ENCODE measurements at regions not wholly inside any gene's neighbourhood (a gene's known extent, or its start where the extent isn't known, plus 50 kb on each side); places are given as distances from the start of the nearest gene placed in this dataset.

DNA sequence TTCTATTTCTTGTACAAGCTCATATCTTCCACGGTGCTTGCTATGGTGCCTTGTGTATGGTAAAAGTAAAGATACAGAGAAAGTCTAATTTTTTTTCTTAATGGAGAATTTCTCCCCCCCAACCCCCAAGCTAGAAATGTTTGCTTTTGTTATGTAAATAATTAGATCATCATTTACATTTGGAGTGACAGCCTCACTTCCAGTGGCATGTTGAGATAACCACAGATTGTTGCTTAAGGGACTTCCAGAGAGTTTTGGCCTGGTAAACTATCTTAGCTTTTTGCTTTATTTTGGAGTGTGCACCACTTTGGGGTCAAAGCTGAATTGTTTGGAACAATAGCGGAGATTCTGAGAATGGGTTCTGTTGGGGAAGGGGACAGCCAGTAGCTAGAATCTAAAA, 129.7 kb downstream of the ZNF365 start:
- Histone ChIP-seq H3K4me3 (ENCODE audit: low read length) (no peak overlapping the region), H2AFZ (ENCODE audit: low read depth, low read length) (no peak overlapping the region), H3K4me1 (ENCODE audit: insufficient read depth, low read length) (no peaks in the 10 kb centered on the region), H3K36me3 (ENCODE audit: insufficient read depth, low read length) (no peaks in the 10 kb centered on the region), H3K27me3 (ENCODE audit: insufficient read depth, low read length) (peaks cover 3% of the 10 kb centered on the region), H3K9me3 (ENCODE audit: low read length) (no peaks in the 10 kb centered on the region)

- H3K36me3 ChIP-seq (ENCODE audit: insufficient read depth, low read length): no peaks in the 10 kb centered on the region
- no peaks in the 10 kb centered on the region for H3K27me3 ChIP-seq (ENCODE audit: insufficient read depth, low read length)
- no peaks in the 10 kb centered on the region for H3K9me3 ChIP-seq (ENCODE audit: low read length)
- H3K4me3 ChIP-seq (ENCODE audit: low read length): no peak overlapping the region
- no peak overlapping the region for H2AFZ ChIP-seq (ENCODE audit: low read depth, low read length)
- H3K4me1 ChIP-seq (ENCODE audit: insufficient read depth, low read length): no peaks in the 10 kb centered on the region
Observed at GRCh38 chr10:62506371-62506770, 132.2 kb downstream of the ZNF365 start.

DNA sequence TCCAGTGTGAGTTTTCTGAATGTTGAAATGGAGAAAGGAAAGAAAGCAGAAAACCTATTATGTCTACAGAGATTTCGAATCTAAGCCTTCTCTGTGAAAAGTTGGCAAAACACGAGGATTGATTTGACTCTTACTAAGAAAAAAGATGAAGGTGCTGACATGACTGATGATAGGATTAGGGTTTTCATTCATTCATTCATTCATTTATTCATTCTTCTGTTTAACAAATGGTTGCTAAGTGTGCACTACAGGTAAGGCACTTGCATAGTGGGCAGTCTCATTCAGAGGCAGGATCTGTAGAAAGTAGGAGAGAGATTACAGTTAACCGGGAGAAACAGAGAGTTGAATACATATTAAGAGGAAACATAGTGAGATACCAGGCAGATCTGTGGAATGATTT, 137.1 kb downstream of the ZNF365 start:
- Histone ChIP-seq H3K36me3 (ENCODE audit: insufficient read depth, low read length) (no peaks in the 10 kb centered on the region), H2AFZ (ENCODE audit: low read depth, low read length) (no peak overlapping the region), H3K9me3 (ENCODE audit: low read length) (no peaks in the 10 kb centered on the region), H3K27me3 (ENCODE audit: insufficient read depth, low read length) (no peaks in the 10 kb centered on the region), H3K4me3 (ENCODE audit: low read length) (no peak overlapping the region), H3K4me1 (ENCODE audit: insufficient read depth, low read length) (no peaks in the 10 kb centered on the region)

GRCh38 chr10:62511656-62512055, 137.5 kb downstream of the ZNF365 start:
- Histone ChIP-seq H3K27me3 (ENCODE audit: insufficient read depth, low read length) (no peaks in the 10 kb centered on the region), H3K36me3 (ENCODE audit: insufficient read depth, low read length) (no peaks in the 10 kb centered on the region), H2AFZ (ENCODE audit: low read depth, low read length) (no peak overlapping the region), H3K4me3 (ENCODE audit: low read length) (no peak overlapping the region), H3K9me3 (ENCODE audit: low read length) (no peaks in the 10 kb centered on the region), H3K4me1 (ENCODE audit: insufficient read depth, low read length) (no peaks in the 10 kb centered on the region)

GRCh38 chr10:62512732-62513475, 138.7 kb downstream of the ZNF365 start:
- Histone ChIP-seq H3K27me3 (ENCODE audit: insufficient read depth, low read length) (no peaks in the 10 kb centered on the region), H3K4me1 (ENCODE audit: insufficient read depth, low read length) (no peaks in the 10 kb centered on the region), H3K9me3 (ENCODE audit: low read length) (no peaks in the 10 kb centered on the region), H3K4me3 (ENCODE audit: low read length) (no peak overlapping the region), H3K36me3 (ENCODE audit: insufficient read depth, low read length) (no peaks in the 10 kb centered on the region), H2AFZ (ENCODE audit: low read depth, low read length) (no peak overlapping the region)

- H2AFZ ChIP-seq (ENCODE audit: low read depth, low read length): no peak overlapping the region
- no peaks in the 10 kb centered on the region for H3K9me3 ChIP-seq (ENCODE audit: low read length)
- no peaks in the 10 kb centered on the region for H3K27me3 ChIP-seq (ENCODE audit: insufficient read depth, low read length)
- no peaks in the 10 kb centered on the region for H3K4me1 ChIP-seq (ENCODE audit: insufficient read depth, low read length)
- H3K36me3 ChIP-seq (ENCODE audit: insufficient read depth, low read length): no peaks in the 10 kb centered on the region
- H3K4me3 ChIP-seq (ENCODE audit: low read length): no peak overlapping the region
Observed at GRCh38 chr10:62514079-62514693, 140.0 kb downstream of the ZNF365 start.

DNA sequence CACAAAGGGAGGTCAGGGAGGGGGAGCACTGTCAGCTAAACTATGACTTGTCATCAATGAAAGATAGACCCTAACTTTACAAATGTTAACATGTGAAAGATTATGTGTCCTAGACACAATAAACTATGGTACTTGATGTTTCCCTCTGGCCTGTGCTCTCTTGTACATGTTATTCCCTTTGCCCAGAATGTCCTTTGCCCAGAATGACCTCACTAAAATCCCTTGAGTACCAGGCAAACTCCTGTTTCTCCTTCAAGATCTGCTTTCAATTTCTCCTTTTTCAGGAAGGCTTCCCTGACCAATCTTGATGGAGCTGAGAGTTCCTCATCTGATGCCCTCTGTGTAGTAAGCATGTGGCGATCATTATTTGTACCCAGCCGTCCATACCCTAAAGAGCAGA, 143.1 kb downstream of the ZNF365 start:
- H3K27me3 ChIP-seq (ENCODE audit: insufficient read depth, low read length): no peaks in the 10 kb centered on the region
- no peak overlapping the region for H3K4me3 ChIP-seq (ENCODE audit: low read length)

GRCh38 chr10:62527019-62527827, 153.1 kb downstream of the ZNF365 start:
- Histone ChIP-seq H3K27me3 (ENCODE audit: insufficient read depth, low read length) (no peaks in the 10 kb centered on the region), H3K36me3 (ENCODE audit: insufficient read depth, low read length) (no peaks in the 10 kb centered on the region), H3K4me1 (ENCODE audit: insufficient read depth, low read length) (no peaks in the 10 kb centered on the region), H3K9me3 (ENCODE audit: low read length) (no peaks in the 10 kb centered on the region), H3K4me3 (ENCODE audit: low read length) (no peak overlapping the region), H2AFZ (ENCODE audit: low read depth, low read length) (no peak overlapping the region)

More for the DNA sequence above, 143.1 kb downstream of the ZNF365 start:
- no peaks in the 10 kb centered on the region for H3K4me1 ChIP-seq (ENCODE audit: insufficient read depth, low read length)
- H3K9me3 ChIP-seq (ENCODE audit: low read length): no peaks in the 10 kb centered on the region
- no peak overlapping the region for H2AFZ ChIP-seq (ENCODE audit: low read depth, low read length)
- H3K36me3 ChIP-seq (ENCODE audit: insufficient read depth, low read length): no peaks in the 10 kb centered on the region

DNA sequence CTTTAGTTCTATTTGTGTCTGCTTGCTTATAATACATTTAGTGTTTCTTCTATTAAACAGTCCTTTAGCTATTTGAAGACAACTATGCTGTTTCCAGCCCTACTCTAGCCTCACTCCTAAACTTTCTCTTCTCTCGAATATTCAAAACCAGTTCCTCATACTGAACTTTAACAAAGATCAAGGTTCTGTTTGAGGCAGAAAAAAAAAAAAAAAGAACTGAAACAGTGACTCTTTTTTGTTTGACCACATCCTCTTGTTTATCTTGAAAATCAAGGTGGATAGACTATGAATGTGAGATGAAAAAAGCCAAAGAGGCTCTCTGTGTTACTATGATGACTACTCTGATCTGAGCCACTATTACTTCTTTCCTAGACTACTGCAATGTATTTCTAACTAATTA, 154.3 kb downstream of the ZNF365 start:
- no peak overlapping the region for H3K4me3 ChIP-seq (ENCODE audit: low read length)
- H3K9me3 ChIP-seq (ENCODE audit: low read length): no peaks in the 10 kb centered on the region
- H3K36me3 ChIP-seq (ENCODE audit: insufficient read depth, low read length): no peaks in the 10 kb centered on the region
- H3K4me1 ChIP-seq (ENCODE audit: insufficient read depth, low read length): no peaks in the 10 kb centered on the region
- H2AFZ ChIP-seq (ENCODE audit: low read depth, low read length): no peak overlapping the region
- H3K27me3 ChIP-seq (ENCODE audit: insufficient read depth, low read length): no peaks in the 10 kb centered on the region

GRCh38 chr10:62529396-62529795, 155.2 kb downstream of the ZNF365 start:
- H3K27me3 ChIP-seq (ENCODE audit: insufficient read depth, low read length): no peaks in the 10 kb centered on the region
- H3K4me3 ChIP-seq (ENCODE audit: low read length): no peak overlapping the region
- H3K9me3 ChIP-seq (ENCODE audit: low read length): no peaks in the 10 kb centered on the region
- H3K36me3 ChIP-seq (ENCODE audit: insufficient read depth, low read length): no peaks in the 10 kb centered on the region
- no peaks in the 10 kb centered on the region for H3K4me1 ChIP-seq (ENCODE audit: insufficient read depth, low read length)
- H2AFZ ChIP-seq (ENCODE audit: low read depth, low read length): no peak overlapping the region

DNA sequence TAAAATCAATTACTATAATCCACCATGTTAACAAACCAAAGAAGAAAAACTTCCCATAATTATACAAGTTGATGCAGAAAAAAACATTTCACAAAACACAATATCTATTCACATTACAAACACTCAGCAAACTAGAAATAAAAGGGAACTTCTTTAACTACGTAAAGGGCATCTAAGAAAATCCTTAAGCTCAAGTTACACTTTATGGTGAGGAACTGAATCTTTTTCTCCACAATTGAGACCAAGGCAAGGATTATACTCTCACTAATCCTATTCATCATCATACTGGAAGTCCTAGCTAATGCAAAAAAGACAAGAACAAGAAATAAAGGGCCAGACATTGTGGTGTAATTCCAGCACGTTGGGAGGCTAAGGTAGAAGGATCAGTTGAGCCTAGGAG, 159.9 kb downstream of the ZNF365 start:
- H2AFZ ChIP-seq (ENCODE audit: low read depth, low read length): no peak overlapping the region
- no peaks in the 10 kb centered on the region for H3K27me3 ChIP-seq (ENCODE audit: insufficient read depth, low read length)
- H3K9me3 ChIP-seq (ENCODE audit: low read length): no peaks in the 10 kb centered on the region
- no peaks in the 10 kb centered on the region for H3K4me1 ChIP-seq (ENCODE audit: insufficient read depth, low read length)
- no peaks in the 10 kb centered on the region for H3K36me3 ChIP-seq (ENCODE audit: insufficient read depth, low read length)
- no peak overlapping the region for H3K4me3 ChIP-seq (ENCODE audit: low read length)

- no peaks in the 10 kb centered on the region for H3K27me3 ChIP-seq (ENCODE audit: insufficient read depth, low read length)
- H3K9me3 ChIP-seq (ENCODE audit: low read length): no peaks in the 10 kb centered on the region
- no peaks in the 10 kb centered on the region for H3K36me3 ChIP-seq (ENCODE audit: insufficient read depth, low read length)
- H3K4me3 ChIP-seq (ENCODE audit: low read length): no peak overlapping the region
- H3K4me1 ChIP-seq (ENCODE audit: insufficient read depth, low read length): no peaks in the 10 kb centered on the region
- no peak overlapping the region for H2AFZ ChIP-seq (ENCODE audit: low read depth, low read length)
Observed at GRCh38 chr10:62538606-62539005, 164.4 kb downstream of the ZNF365 start.

- H3K27me3 ChIP-seq (ENCODE audit: insufficient read depth, low read length): no peaks in the 10 kb centered on the region
- H3K36me3 ChIP-seq (ENCODE audit: insufficient read depth, low read length): no peaks in the 10 kb centered on the region
- H3K9me3 ChIP-seq (ENCODE audit: low read length): no peaks in the 10 kb centered on the region
- no peaks in the 10 kb centered on the region for H3K4me1 ChIP-seq (ENCODE audit: insufficient read depth, low read length)
- no peak overlapping the region for H2AFZ ChIP-seq (ENCODE audit: low read depth, low read length)
- no peak overlapping the region for H3K4me3 ChIP-seq (ENCODE audit: low read length)
Observed at GRCh38 chr10:62540389-62540788, 166.2 kb downstream of the ZNF365 start.

All from neuron (in vitro differentiated cells).